ENCODE measurements at regions not wholly inside any gene's neighbourhood (a gene's known extent, or its start where the extent isn't known, plus 50 kb on each side); places are given as distances from the start of the nearest gene placed in this dataset.

GRCh38 chr21:27078915-27079314 lies 112.0 kb upstream of the ADAMTS5 start:
- no peak for DNase-seq (ENCODE audit: low read depth in 3 of 3)

GRCh38 chr21:27077501-27077900 lies 110.6 kb upstream of the ADAMTS5 start:
- no peak for DNase-seq (ENCODE audit: low read depth in 3 of 3)

- DNase-seq (ENCODE audit: low read depth in 3 of 3): no peak
These were observed 109.1 kb upstream of the ADAMTS5 start for GRCh38 chr21:27076025-27076424.

- DNase-seq (ENCODE audit: low read depth in 3 of 3): no peak
These were observed 104.2 kb upstream of the ADAMTS5 start for GRCh38 chr21:27070861-27071670.

GRCh38 chr21:27068811-27069210 lies 101.9 kb upstream of the ADAMTS5 start:
- DNase-seq (ENCODE audit: low read depth in 3 of 3): no peak

GRCh38 chr21:27067226-27067625 lies 100.3 kb upstream of the ADAMTS5 start:
- no peak for DNase-seq (ENCODE audit: low read depth in 3 of 3)

GRCh38 chr21:27062443-27062842 lies 95.6 kb upstream of the ADAMTS5 start:
- no peak for DNase-seq (ENCODE audit: low read depth in 3 of 3)

GRCh38 chr21:27061770-27062169 lies 94.9 kb upstream of the ADAMTS5 start:
- no peak for DNase-seq (ENCODE audit: low read depth in 3 of 3)

GRCh38 chr21:27060190-27060589 lies 93.3 kb upstream of the ADAMTS5 start:
- DNase-seq (ENCODE audit: low read depth in 3 of 3): no peak

- no peak for DNase-seq (ENCODE audit: low read depth in 3 of 3)
These were observed 92.1 kb upstream of the ADAMTS5 start for GRCh38 chr21:27058673-27059605.

GRCh38 chr21:27057997-27058396 lies 91.1 kb upstream of the ADAMTS5 start:
- no peak for DNase-seq (ENCODE audit: low read depth in 3 of 3)

- no peak for DNase-seq (ENCODE audit: low read depth in 3 of 3)
These were observed 80.9 kb upstream of the ADAMTS5 start for GRCh38 chr21:27047658-27048314.

GRCh38 chr21:27047283-27047657 lies 80.4 kb upstream of the ADAMTS5 start:
- no peak for DNase-seq (ENCODE audit: low read depth in 3 of 3)

- no peak for DNase-seq (ENCODE audit: low read depth in 3 of 3)
These were observed 78.5 kb upstream of the ADAMTS5 start for GRCh38 chr21:27045281-27045985.

- no peak for DNase-seq (ENCODE audit: low read depth in 3 of 3)
These were observed 76.5 kb upstream of the ADAMTS5 start for GRCh38 chr21:27043377-27043776.

GRCh38 chr21:27040738-27041469 lies 74.0 kb upstream of the ADAMTS5 start:
- DNase-seq (ENCODE audit: low read depth in 3 of 3): no peak

- no peak for DNase-seq (ENCODE audit: low read depth in 3 of 3)
These were observed 69.9 kb upstream of the ADAMTS5 start for GRCh38 chr21:27036736-27037301.

- no peak for DNase-seq (ENCODE audit: low read depth in 3 of 3)
These were observed 68.9 kb upstream of the ADAMTS5 start for GRCh38 chr21:27035791-27036190.

GRCh38 chr21:27034796-27035195 lies 67.9 kb upstream of the ADAMTS5 start:
- DNase-seq (ENCODE audit: low read depth in 3 of 3): no peak

- no peak for DNase-seq (ENCODE audit: low read depth in 3 of 3)
These were observed 66.6 kb upstream of the ADAMTS5 start for GRCh38 chr21:27033471-27033870.

GRCh38 chr21:27026501-27026900 lies 59.6 kb upstream of the ADAMTS5 start:
- no peak for DNase-seq (ENCODE audit: low read depth in 3 of 3)

Measured in stimulated activated CD4-positive, alpha-beta T cell treated with anti-CD3 and anti-CD28 coated beads, TNF-alpha, amount 100 ng/mL, for 48 hours (primary cell).